Posterior vena cava (tissue), 2 donors: ENCODE measurements at regions not wholly inside any gene's neighbourhood (a gene's known extent, or its start where the extent isn't known, plus 50 kb on each side); places are given as distances from the start of the nearest gene placed in this dataset.
"Not testable (repeated sequence)": the region's sequence is repeated elsewhere in the genome, so short reads cannot be mapped to it uniquely, and the experiment has no call there.

Source experiments
- DNase-seq: peaks from one replicate; pipeline ENCODE4 v3.0.0-alpha.2; 2020; ENCODE audit warnings: low spot score
- intact Hi-C, 2 donors: fragments of 100-400 bp; cut with DNase I; formaldehyde crosslinking; loops; one replicate each; pipeline versions ENCODE4 v1.14.1 to v1.14.2; 2022 to 2023
- donor health status: DM: yes; HTN: yes; CAD: no.
- donor health status: DM: yes; HTN: yes; CAD: no.

DNA sequence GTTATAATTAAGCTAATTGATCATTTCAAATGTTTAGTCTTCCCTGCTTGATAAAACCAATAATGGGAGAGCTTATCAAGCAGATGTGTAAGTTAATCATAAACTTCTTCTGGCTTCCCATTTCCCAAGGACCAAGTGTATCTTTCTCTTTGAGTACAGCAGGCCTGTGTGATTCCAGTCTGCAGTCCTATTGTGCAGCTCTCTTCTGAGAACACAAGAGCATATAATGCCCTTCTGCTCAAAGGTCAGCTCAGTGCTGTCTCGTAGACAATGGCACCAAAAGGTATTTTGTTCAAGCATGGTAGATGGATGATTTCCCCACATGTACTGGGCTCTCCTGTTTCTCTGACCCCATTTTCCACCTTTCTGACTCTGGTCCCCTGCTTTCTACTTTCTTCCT, 101.8 kb upstream of the DYRK2 start:
- intact Hi-C loops, result no loop called here
- no peak for DNase-seq

DNA sequence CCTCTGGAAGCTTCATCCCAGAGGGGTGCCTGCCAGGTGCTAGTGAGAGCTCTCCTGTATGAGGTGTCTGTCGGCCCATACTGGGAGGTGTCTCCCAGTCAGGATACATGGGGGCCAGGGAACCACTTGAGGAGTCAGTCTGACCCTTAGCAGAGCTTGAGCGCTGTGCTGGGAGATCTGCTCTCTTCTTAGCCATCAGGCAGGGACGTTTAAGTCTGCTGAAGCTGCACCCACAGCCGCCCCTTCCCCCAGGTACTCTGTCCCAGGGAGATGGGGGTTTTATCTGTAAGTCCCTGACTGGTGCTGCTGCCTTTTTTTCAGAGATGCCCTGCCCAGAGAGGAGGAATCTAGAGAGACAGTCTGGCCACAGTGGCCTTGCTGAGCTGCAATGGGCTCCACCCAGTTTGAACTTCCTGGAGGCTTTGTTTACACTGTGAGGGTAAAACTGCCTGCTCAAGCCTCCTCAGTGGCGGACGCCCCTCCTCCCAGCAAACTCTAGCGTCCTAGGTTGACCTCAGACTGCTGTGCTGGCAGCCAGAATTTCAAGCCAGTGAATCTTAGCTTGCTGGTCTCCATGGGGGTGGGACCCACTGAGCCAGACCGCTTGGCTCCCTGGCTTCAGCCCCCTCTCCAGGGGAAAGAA, 93.3 kb upstream of the DYRK2 start:
- intact Hi-C loops, DNase-seq: not testable (repeated sequence)

- no peak for DNase-seq
Measured at GRCh38 chr12:67558775-67559174, 89.8 kb upstream of the DYRK2 start.

DNA sequence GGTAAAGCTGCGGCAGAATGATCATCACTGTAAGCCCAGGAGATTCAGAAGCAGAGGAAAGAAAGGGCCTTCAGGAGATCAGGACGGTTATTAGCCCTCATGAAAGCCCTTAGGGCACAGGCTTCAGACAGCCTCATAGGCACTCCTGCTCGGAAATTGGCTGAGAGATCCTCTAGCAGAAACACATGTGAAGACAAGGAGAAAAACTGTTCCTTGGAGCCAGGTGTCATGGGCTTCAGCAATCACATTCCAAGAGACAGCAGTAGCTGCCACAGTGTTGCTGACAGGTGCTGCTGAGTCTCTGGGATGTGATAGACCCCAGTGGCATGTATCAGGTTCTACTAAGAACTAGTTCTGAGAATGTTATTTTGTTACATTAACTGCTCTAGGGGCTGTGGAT, 88.8 kb upstream of the DYRK2 start:
- intact Hi-C loops, result no loop called here
- no peak for DNase-seq

More at GRCh38 chr12:67558775-67559174, 89.8 kb upstream of the DYRK2 start:
- intact Hi-C loops, result no loop called here

- no peak for DNase-seq
- intact Hi-C loops, result no loop called here
Measured at GRCh38 chr12:67562513-67563287, 85.8 kb upstream of the DYRK2 start.

DNA sequence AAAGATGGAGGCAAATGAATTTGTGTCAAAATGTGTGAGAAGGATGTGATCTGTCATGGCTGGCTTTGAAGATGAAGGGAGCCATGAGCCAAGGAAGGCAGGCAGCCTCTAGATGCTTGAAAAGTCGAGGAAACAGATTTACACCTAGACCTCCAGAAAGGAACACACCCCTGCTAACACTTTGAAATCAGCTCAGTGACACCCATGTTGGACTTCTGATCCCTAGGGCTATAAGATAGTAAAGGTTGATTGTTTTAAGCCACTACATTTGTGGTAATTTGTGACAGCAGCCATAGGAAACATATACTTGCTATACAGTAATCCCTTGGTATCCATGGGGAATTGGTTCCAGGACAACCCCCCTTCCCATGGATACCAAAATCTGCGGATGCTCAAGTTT, 80.5 kb upstream of the DYRK2 start:
- DNase-seq, result no peak

GRCh38 chr12:67572492-67572891, 76.1 kb upstream of the DYRK2 start:
- intact Hi-C loops, result loop anchor here in 1 of 2 donors (5.0 kb wide), 1 partner anchor 525 kb away; no protein-coding TSS in a partner anchor
- DNase-seq, result no peak

More for the DNA sequence above, 80.5 kb upstream of the DYRK2 start:
- intact Hi-C loops, result no loop called here

DNA sequence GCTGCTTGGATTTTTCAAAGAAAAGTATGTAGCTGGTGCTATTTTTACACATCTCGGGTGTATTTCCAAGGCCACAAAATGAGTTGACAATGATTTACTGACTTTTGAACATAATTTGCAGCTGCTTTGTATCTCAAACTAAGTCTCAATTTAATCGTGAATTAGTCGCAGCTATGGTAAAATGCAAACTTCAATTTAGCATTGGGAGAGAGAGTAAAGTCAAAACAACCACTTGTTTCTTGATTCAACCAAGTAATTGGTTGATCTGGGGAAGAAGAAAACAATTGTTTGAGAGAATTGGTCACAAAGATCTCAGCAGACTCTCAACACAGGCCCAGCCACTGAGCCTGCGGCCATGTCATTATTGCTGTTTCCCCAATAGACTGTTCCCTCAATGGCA, 75.0 kb upstream of the DYRK2 start:
- no peak for DNase-seq
- intact Hi-C loops, result loop anchor here in 1 of 2 donors (5.0 kb wide), 1 partner anchor 526 kb away; no protein-coding TSS in a partner anchor

- DNase-seq, result no peak
- intact Hi-C loops, result no loop called here
Measured at GRCh38 chr12:67578976-67579661, 69.4 kb upstream of the DYRK2 start.

GRCh38 chr12:67579662-67580003, 68.9 kb upstream of the DYRK2 start:
- DNase-seq, result no peak
- intact Hi-C loops, result no loop called here

GRCh38 chr12:67582238-67582834, 66.2 kb upstream of the DYRK2 start:
- DNase-seq, result no peak
- intact Hi-C loops, result no loop called here

- no peak for DNase-seq
- intact Hi-C loops, result no loop called here
Measured at GRCh38 chr12:67582844-67583243, 65.7 kb upstream of the DYRK2 start.

GRCh38 chr12:67586951-67587350, 61.6 kb upstream of the DYRK2 start:
- intact Hi-C loops, result no loop called here
- no peak for DNase-seq

DNA sequence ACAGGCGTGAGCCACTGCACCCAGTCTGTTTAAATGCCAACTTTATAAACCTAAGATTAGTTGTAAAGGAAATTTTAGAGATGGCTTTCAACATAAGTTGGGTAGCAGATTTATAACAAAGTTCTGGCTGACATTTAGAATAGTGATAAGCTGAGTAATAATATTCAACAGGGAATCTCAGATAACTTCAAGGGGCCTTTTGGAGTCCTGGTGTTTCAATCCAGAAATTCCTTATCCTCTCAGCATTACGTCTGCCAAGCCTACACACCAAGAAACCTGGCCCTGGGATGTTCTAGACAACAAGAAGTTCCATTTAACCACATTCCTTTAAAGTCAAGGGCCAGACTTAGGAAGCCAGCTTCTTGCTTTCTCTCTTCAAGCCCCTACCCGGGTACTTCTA, 59.5 kb upstream of the DYRK2 start:
- intact Hi-C loops, result no loop called here
- DNase-seq, result no peak

DNA sequence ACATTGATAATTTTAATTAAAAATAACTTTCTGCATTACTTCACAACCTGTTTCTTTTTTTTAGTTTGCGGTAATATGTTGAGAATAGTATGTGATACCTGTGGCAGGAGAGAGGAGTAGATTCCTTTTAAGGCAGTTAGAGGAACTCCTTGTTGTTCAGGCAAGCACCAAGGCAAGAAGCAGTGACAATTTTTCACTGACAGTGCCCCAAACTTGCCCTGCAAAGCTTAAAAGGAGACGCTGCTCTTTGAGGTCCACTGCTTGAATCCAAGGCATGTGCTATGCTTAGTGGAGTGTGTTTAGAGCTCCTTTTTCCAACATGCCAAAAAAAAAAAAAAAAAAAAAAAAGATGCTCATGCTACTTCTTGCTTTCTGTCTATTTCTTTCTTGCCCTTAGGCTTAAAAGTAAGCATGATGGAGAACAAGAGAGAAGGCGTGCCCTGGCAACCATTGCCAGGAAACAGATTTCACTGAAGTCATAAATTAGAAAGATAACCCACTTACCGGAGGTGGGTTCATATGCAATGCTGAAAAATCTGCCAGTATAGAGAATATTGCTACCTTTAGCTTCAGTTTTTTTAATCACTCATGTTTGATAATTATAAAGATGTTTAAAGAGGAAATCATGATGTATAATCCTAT, 58.3 kb upstream of the DYRK2 start:
- no peak for DNase-seq
- intact Hi-C loops, result no loop called here

GRCh38 chr12:67592228-67593011, 56.1 kb upstream of the DYRK2 start:
- intact Hi-C loops, result no loop called here
- no peak for DNase-seq

- intact Hi-C loops, result no loop called here
- no peak for DNase-seq
Measured at GRCh38 chr12:67593041-67593440, 55.5 kb upstream of the DYRK2 start.

- no peak for DNase-seq
- intact Hi-C loops, result no loop called here
Measured at GRCh38 chr12:67593461-67594330, 54.8 kb upstream of the DYRK2 start.
